ENCODE measurements at regions not wholly inside any gene's neighbourhood (a gene's known extent, or its start where the extent isn't known, plus 50 kb on each side); places are given as distances from the start of the nearest gene placed in this dataset.

- H3K27ac ChIP-seq, result no peak overlapping the region
- H3K4me3 ChIP-seq, result no peak overlapping the region
- no peaks in the 10 kb centered on the region for H3K4me1 ChIP-seq
- no peaks in the 10 kb centered on the region for H3K27me3 ChIP-seq
- no peaks in the 10 kb centered on the region for H3K36me3 ChIP-seq
- no peaks in the 10 kb centered on the region for H3K9me3 ChIP-seq (replicated peaks)
- no peak for DNase-seq
Measured at GRCh38 chr10:62894156-62894555, 78.0 kb upstream of the EGR2 start.

- no peak overlapping the region for H3K4me3 ChIP-seq
- no peaks in the 10 kb centered on the region for H3K27me3 ChIP-seq
- no peaks in the 10 kb centered on the region for H3K36me3 ChIP-seq
- no peaks in the 10 kb centered on the region for H3K9me3 ChIP-seq (replicated peaks)
- H3K27ac ChIP-seq, result no peak overlapping the region
- no peak for DNase-seq
- no peaks in the 10 kb centered on the region for H3K4me1 ChIP-seq
Measured at GRCh38 chr10:62893036-62893435, 76.9 kb upstream of the EGR2 start.

GRCh38 chr10:62890395-62890794 lies 74.2 kb upstream of the EGR2 start:
- no peak overlapping the region for H3K27ac ChIP-seq
- no peak overlapping the region for H3K4me3 ChIP-seq
- H3K36me3 ChIP-seq, result no peaks in the 10 kb centered on the region
- no peaks in the 10 kb centered on the region for H3K27me3 ChIP-seq
- H3K9me3 ChIP-seq (replicated peaks), result no peaks in the 10 kb centered on the region
- no peaks in the 10 kb centered on the region for H3K4me1 ChIP-seq
- DNase-seq, result no peak

- Histone ChIP-seq H3K9me3 (replicated peaks) (no peaks in the 10 kb centered on the region), H3K27ac (no peak overlapping the region), H3K4me1 (no peaks in the 10 kb centered on the region), H3K27me3 (no peaks in the 10 kb centered on the region), H3K4me3 (no peak overlapping the region), H3K36me3 (no peaks in the 10 kb centered on the region)
- DNase-seq, result no peak
Measured at GRCh38 chr10:62887642-62888041, 71.5 kb upstream of the EGR2 start.

- H3K36me3 ChIP-seq, result no peaks in the 10 kb centered on the region
- no peak overlapping the region for H3K4me3 ChIP-seq
- no peak overlapping the region for H3K27ac ChIP-seq
- no peaks in the 10 kb centered on the region for H3K27me3 ChIP-seq
- no peak for DNase-seq
- no peaks in the 10 kb centered on the region for H3K9me3 ChIP-seq (replicated peaks)
- no peaks in the 10 kb centered on the region for H3K4me1 ChIP-seq
Measured at GRCh38 chr10:62885684-62886461, 69.7 kb upstream of the EGR2 start.

GRCh38 chr10:62880162-62880561 lies 64.0 kb upstream of the EGR2 start:
- Histone ChIP-seq H3K27me3 (no peaks in the 10 kb centered on the region), H3K36me3 (no peaks in the 10 kb centered on the region), H3K9me3 (replicated peaks) (no peaks in the 10 kb centered on the region), H3K4me3 (no peak overlapping the region), H3K27ac (no peak overlapping the region), H3K4me1 (no peaks in the 10 kb centered on the region)
- DNase-seq, result no peak

- Histone ChIP-seq H3K4me1 (no peaks in the 10 kb centered on the region), H3K27me3 (no peaks in the 10 kb centered on the region), H3K27ac (no peak overlapping the region), H3K36me3 (no peaks in the 10 kb centered on the region), H3K4me3 (no peak overlapping the region), H3K9me3 (replicated peaks) (no peaks in the 10 kb centered on the region)
- no peak for DNase-seq
Measured at GRCh38 chr10:62873866-62874265, 57.7 kb upstream of the EGR2 start.

GRCh38 chr10:62870866-62871265 lies 54.7 kb upstream of the EGR2 start:
- H3K4me1 ChIP-seq, result no peaks in the 10 kb centered on the region
- H3K9me3 ChIP-seq (replicated peaks), result no peaks in the 10 kb centered on the region
- no peak overlapping the region for H3K27ac ChIP-seq
- H3K36me3 ChIP-seq, result no peaks in the 10 kb centered on the region
- no peak for DNase-seq
- no peaks in the 10 kb centered on the region for H3K27me3 ChIP-seq
- H3K4me3 ChIP-seq, result no peak overlapping the region

GRCh38 chr10:62869958-62870357 lies 53.8 kb upstream of the EGR2 start:
- H3K27ac ChIP-seq, result no peak overlapping the region
- no peak for DNase-seq
- H3K9me3 ChIP-seq (replicated peaks), result no peaks in the 10 kb centered on the region
- no peaks in the 10 kb centered on the region for H3K4me1 ChIP-seq
- no peak overlapping the region for H3K4me3 ChIP-seq
- H3K36me3 ChIP-seq, result no peaks in the 10 kb centered on the region
- H3K27me3 ChIP-seq, result no peaks in the 10 kb centered on the region

- H3K4me1 ChIP-seq, result no peaks in the 10 kb centered on the region
- H3K4me3 ChIP-seq, result no peak overlapping the region
- H3K36me3 ChIP-seq, result no peaks in the 10 kb centered on the region
- no peaks in the 10 kb centered on the region for H3K27me3 ChIP-seq
- no peaks in the 10 kb centered on the region for H3K9me3 ChIP-seq (replicated peaks)
- no peak overlapping the region for H3K27ac ChIP-seq
- no peak for DNase-seq
Measured at GRCh38 chr10:62866941-62867340, 50.8 kb upstream of the EGR2 start.

- no peaks in the 10 kb centered on the region for H3K36me3 ChIP-seq
- H3K27ac ChIP-seq, result no peak overlapping the region
- H3K27me3 ChIP-seq, result no peaks in the 10 kb centered on the region
- no peaks in the 10 kb centered on the region for H3K9me3 ChIP-seq (replicated peaks)
- H3K4me1 ChIP-seq, result no peaks in the 10 kb centered on the region
- DNase-seq, result no peak
- H3K4me3 ChIP-seq, result no peak overlapping the region
Measured at GRCh38 chr10:62866451-62866850, 50.3 kb upstream of the EGR2 start.
